GM12878 (cell line): ENCODE measurements at regions not wholly inside any gene's neighbourhood (a gene's known extent, or its start where the extent isn't known, plus 50 kb on each side); places are given as distances from the start of the nearest gene placed in this dataset.

Experiments used
- BACH1 ChIP-seq: fragments of 450-650 bp; IDR thresholded peaks from 2 replicates; pipeline ENCODE4 v1.6.1; 2017; ENCODE audit warnings: mild to moderate bottlenecking, borderline replicate concordance
- CBX5 ChIP-seq: sonication (generic); IDR thresholded peaks from 2 replicates; pipeline ENCODE4 v1.6.1; 2016; ENCODE audit warnings: low read depth, moderate library complexity, mild to moderate bottlenecking, inconsistent platforms
- CTCF ChIP-seq, 3 experiments: IDR thresholded peaks in 2 of 3; conservative IDR thresholded peaks in 1 of 3; 2 replicates each; pipeline ENCODE4 v1.5.1; 2011; ENCODE audit warnings: low read depth in 3 of 3, low read length in 3 of 3, mild to moderate bottlenecking in 3 of 3, control low read depth in 2 of 3, moderate library complexity in 2 of 3, inconsistent platforms in 1 of 3, mixed read lengths in 1 of 3; ENCODE audit not compliant: control insufficient read depth in 2 of 3, insufficient read depth in 1 of 3; ENCODE audit errors: extremely low read depth in 1 of 3
- POLR2AphosphoS5 ChIP-seq: IDR thresholded peaks from 2 replicates; pipeline ENCODE4 v1.6.1; 2011; ENCODE audit warnings: mild to moderate bottlenecking, low read length, inconsistent platforms

- no peak for TF ChIP-seq CTCF (IDR thresholded peaks at IDR 0.05 in 2 of 3, conservative IDR thresholded peaks at IDR 0.05 in 1 of 3; ENCODE audit: control insufficient read depth in 2 of 3, extremely low read depth in 1 of 3, insufficient read depth in 1 of 3, low read depth in 3 of 3, low read length in 3 of 3)
- no peak for TF ChIP-seq CBX5
- no peak for TF ChIP-seq POLR2AphosphoS5
- TF ChIP-seq BACH1, result no peak
Measured at GRCh38 chr7:81331061-81332018, 412.5 kb upstream of the SEMA3C start.
